ENCODE measurements at regions not wholly inside any gene's neighbourhood (a gene's known extent, or its start where the extent isn't known, plus 50 kb on each side); places are given as distances from the start of the nearest gene placed in this dataset.

DNA sequence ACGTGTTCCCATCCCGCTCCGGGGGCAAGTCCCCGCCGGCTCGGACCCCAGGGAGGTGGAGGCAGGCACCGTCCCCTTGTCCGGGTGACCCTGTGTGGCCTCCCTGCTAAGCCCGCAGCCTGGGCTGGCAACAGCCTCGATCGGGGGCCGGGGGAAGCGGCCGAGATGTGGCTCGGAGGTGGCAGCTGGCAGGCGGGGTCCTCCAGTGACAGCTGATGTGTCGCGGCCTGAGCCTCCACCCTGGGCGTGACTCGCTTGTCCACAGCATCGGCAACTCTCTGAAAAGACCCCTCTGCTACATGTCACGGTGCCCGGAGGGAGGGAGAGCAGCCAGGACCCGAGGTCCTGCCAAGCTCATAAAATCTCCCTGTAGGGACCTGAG lies 124.8 kb upstream of the IRX4 start:
- DNase-seq (ENCODE audit: extremely low read depth, low read depth): no peak
- TF ChIP-seq CTCF (IDR thresholded peaks at IDR 0.05; ENCODE audit: low read depth, low read length): no peak

DNA sequence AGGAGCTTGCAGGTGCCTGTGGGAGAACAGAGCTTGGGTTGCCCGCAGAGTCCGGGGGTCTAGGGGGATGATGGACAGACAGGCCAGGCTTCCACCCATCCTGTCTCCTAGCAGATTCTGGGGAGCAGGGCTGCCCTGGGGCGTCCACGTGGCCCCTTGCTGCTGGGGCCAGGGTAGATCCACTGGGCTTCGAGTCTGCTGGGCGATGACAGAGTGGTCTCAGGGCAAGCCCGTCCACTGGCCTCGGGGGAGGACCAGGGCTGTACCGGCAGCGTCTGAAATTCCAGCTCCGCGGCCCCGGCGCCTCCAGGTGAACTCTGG lies 124.2 kb upstream of the IRX4 start:
- no peak for DNase-seq (ENCODE audit: extremely low read depth, low read depth)
- TF ChIP-seq CTCF (IDR thresholded peaks at IDR 0.05; ENCODE audit: low read depth, low read length): no peak

GRCh38 chr5:2006193-2006970 lies 123.7 kb upstream of the IRX4 start:
- no peak for DNase-seq (ENCODE audit: extremely low read depth, low read depth)
- TF ChIP-seq CTCF (IDR thresholded peaks at IDR 0.05; ENCODE audit: low read depth, low read length): no peak

- no peak for DNase-seq (ENCODE audit: extremely low read depth, low read depth)
- TF ChIP-seq CTCF (IDR thresholded peaks at IDR 0.05; ENCODE audit: low read depth, low read length): no peak
These were observed 122.6 kb upstream of the IRX4 start for GRCh38 chr5:2005101-2006041.

- no peak for DNase-seq (ENCODE audit: extremely low read depth, low read depth)
- no peak for TF ChIP-seq CTCF (IDR thresholded peaks at IDR 0.05; ENCODE audit: low read depth, low read length)
These were observed 121.1 kb upstream of the IRX4 start for GRCh38 chr5:2003690-2004365.

GRCh38 chr5:2003206-2003605 lies 120.5 kb upstream of the IRX4 start:
- no peak for TF ChIP-seq CTCF (IDR thresholded peaks at IDR 0.05; ENCODE audit: low read depth, low read length)

DNA sequence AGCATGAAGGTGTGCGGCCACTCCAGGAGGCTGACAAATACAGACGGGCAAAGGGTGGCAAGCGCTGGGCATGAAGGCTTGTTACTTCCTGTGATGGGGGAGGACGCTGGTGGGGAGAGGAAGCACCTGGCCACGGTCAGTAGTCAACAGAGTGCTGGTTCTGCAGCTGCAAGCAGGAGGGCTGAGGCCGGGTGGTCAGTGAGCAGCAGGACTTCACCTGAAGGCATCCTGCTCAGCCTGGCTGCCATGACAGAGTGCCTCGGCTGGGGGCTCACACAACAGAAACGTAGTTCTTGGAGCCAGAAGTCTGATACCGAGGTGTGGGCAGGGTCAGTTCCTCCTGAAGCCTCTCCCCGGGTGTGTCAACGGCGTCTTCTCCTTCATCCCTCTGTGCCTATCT lies 118.6 kb upstream of the IRX4 start:
- no peak for DNase-seq (ENCODE audit: extremely low read depth, low read depth)
- no peak for TF ChIP-seq CTCF (IDR thresholded peaks at IDR 0.05; ENCODE audit: low read depth, low read length)

More at GRCh38 chr5:2003206-2003605, 120.5 kb upstream of the IRX4 start:
- DNase-seq (ENCODE audit: extremely low read depth, low read depth): no peak

All from AG09319 (cell line).